ENCODE measurements at regions not wholly inside any gene's neighbourhood (a gene's known extent, or its start where the extent isn't known, plus 50 kb on each side); places are given as distances from the start of the nearest gene placed in this dataset.

- TF ChIP-seq CTCF (IDR thresholded peaks at IDR 0.05; ENCODE audit: low read depth, low read length) = no peak
- TF ChIP-seq MAX (IDR thresholded peaks at IDR 0.05; ENCODE audit: low read depth, low read length) = no peak
- TF ChIP-seq POLR2A (IDR thresholded peaks at IDR 0.05; ENCODE audit: extremely low read depth, insufficient read length) = no peak
Observed at GRCh38 chr2:211132573-211132972, 576.2 kb downstream of the CPS1 start.

Measured in NB4 (cell line).